NB4 (cell line): ENCODE measurements at regions not wholly inside any gene's neighbourhood (a gene's known extent, or its start where the extent isn't known, plus 50 kb on each side); places are given as distances from the start of the nearest gene placed in this dataset.

Experiments
- DNase-seq: peaks from one replicate; pipeline ENCODE4 v3.0.0; 2010; ENCODE audit warnings: low read depth
- H3K4me3 ChIP-seq: one replicate; pipeline ENCODE4 v1.5.1; 2011; ENCODE audit warnings: mild to moderate bottlenecking, low read depth, low read length, moderate library complexity
- CTCF ChIP-seq: IDR thresholded peaks from one replicate; pipeline ENCODE4 v1.5.1; 2012; ENCODE audit warnings: low read depth, low read length
- MAX ChIP-seq: IDR thresholded peaks from 2 replicates; pipeline ENCODE4 v1.6.1; 2011; ENCODE audit warnings: low read depth, low read length
- MYC ChIP-seq: IDR thresholded peaks from 2 replicates; pipeline ENCODE4 v1.6.1; 2011; ENCODE audit warnings: low read depth, low read length
- POLR2A ChIP-seq: IDR thresholded peaks from 2 replicates; pipeline ENCODE4 v1.6.1; 2011; ENCODE audit warnings: mild to moderate bottlenecking; ENCODE audit not compliant: insufficient read length; ENCODE audit errors: extremely low read depth

- H3K4me3 ChIP-seq, result no peak overlapping the region
- no peak for DNase-seq
- no peak for TF ChIP-seq MAX
- no peak for TF ChIP-seq CTCF
- no peak for TF ChIP-seq POLR2A
- TF ChIP-seq MYC, result no peak
Observed at GRCh38 chr2:128421861-128422311, 103.2 kb upstream of the HS6ST1 start.

GRCh38 chr2:128422571-128422970 is 103.9 kb upstream of the HS6ST1 start:
- DNase-seq, result no peak
- TF ChIP-seq CTCF, result no peak
- no peak for TF ChIP-seq MYC
- no peak for TF ChIP-seq MAX
- no peak for TF ChIP-seq POLR2A
- no peak overlapping the region for H3K4me3 ChIP-seq

- no peak overlapping the region for H3K4me3 ChIP-seq
- no peak for DNase-seq
- TF ChIP-seq CTCF (no peak), MAX (no peak), POLR2A (no peak), MYC (no peak)
Observed at GRCh38 chr2:128423788-128424165, 105.1 kb upstream of the HS6ST1 start.

GRCh38 chr2:128424406-128425171 is 105.9 kb upstream of the HS6ST1 start:
- H3K4me3 ChIP-seq, result no peak overlapping the region
- TF ChIP-seq MAX, result no peak
- DNase-seq, result no peak

GRCh38 chr2:128425216-128425615 is 106.5 kb upstream of the HS6ST1 start:
- no peak overlapping the region for H3K4me3 ChIP-seq
- no peak for DNase-seq
- TF ChIP-seq MYC, result no peak
- no peak for TF ChIP-seq MAX
- no peak for TF ChIP-seq POLR2A
- no peak for TF ChIP-seq CTCF

DNA sequence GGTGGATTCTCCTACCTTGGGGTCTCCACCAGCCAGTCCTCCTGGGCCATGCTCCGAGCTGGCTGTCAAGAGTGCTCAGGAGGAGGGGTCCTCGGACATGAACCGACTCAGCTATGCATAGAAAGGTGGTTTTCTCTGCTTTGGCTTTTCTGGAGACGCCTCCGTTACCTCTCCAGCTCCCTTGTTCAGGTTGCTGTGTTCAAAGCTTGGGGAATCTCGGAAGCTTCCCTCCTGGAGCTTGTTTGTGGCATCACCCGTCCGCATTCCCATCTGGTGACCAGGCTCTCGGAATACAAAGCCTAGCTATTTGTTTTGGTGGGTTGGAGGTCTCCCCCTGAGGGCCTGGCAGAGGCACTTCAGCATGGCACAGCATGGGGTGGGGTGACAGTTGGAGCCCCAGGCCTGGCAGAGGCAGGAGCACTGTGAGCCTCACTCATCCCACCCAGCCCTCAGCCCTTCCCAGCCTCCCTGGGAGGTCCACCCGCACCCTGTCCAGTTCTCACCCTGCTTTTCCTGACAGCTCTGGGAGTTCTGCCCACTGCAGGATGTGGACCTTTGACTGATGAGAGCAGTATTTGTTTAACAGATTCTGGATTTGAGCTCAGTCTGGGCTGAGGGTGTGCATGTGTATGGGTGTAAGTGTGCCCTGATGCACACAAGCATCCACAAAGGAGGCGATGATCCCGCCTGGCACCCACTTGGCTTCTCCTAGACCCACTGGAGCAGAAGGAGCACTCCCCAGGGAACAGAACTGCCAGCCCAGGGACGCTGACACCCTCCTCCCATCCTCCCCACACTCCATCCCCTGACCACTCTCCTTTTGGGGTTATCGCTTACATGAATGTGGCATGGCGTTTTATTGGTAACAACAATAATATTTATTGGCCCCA is 107.3 kb upstream of the HS6ST1 start:
- H3K4me3 ChIP-seq, result no peak overlapping the region
- no peak for DNase-seq
- TF ChIP-seq MAX (no peak), POLR2A (no peak), CTCF (no peak), MYC (no peak)
